ENCODE measurements at regions not wholly inside any gene's neighbourhood (a gene's known extent, or its start where the extent isn't known, plus 50 kb on each side); places are given as distances from the start of the nearest gene placed in this dataset.
"Not testable (repeated sequence)": the region's sequence is repeated elsewhere in the genome, so short reads cannot be mapped to it uniquely, and the experiment has no call there.

- DNase-seq (ENCODE audit: low read depth, low spot score), result no peak
Observed at GRCh38 chr6:43936476-43936875, 166.5 kb downstream of the VEGFA start.

- DNase-seq (ENCODE audit: low read depth, low spot score), result no peak
Observed at GRCh38 chr6:43935921-43936439, 166.0 kb downstream of the VEGFA start.

- no peak for DNase-seq (ENCODE audit: low read depth, low spot score)
Observed at GRCh38 chr6:43934803-43935602, 165.0 kb downstream of the VEGFA start.

GRCh38 chr6:43934183-43934802 lies 164.3 kb downstream of the VEGFA start:
- no peak for DNase-seq (ENCODE audit: low read depth, low spot score)

- DNase-seq (ENCODE audit: low read depth, low spot score), result peak; percentile 32
Observed at GRCh38 chr6:43933148-43933885, 163.3 kb downstream of the VEGFA start.

GRCh38 chr6:43932259-43933147 lies 162.5 kb downstream of the VEGFA start:
- DNase-seq (ENCODE audit: low read depth, low spot score), result no peak

- no peak for DNase-seq (ENCODE audit: low read depth, low spot score)
Observed at GRCh38 chr6:43931201-43931600, 161.2 kb downstream of the VEGFA start.

- DNase-seq (ENCODE audit: low read depth, low spot score), result no peak
Observed at GRCh38 chr6:43930440-43931154, 160.6 kb downstream of the VEGFA start.

- no peak for DNase-seq (ENCODE audit: low read depth, low spot score)
Observed at GRCh38 chr6:43929511-43929910, 159.5 kb downstream of the VEGFA start.

GRCh38 chr6:43927532-43928210 lies 157.7 kb downstream of the VEGFA start:
- no peak for DNase-seq (ENCODE audit: low read depth, low spot score)

- DNase-seq (ENCODE audit: low read depth, low spot score), result no peak
Observed at GRCh38 chr6:43926634-43927531, 156.9 kb downstream of the VEGFA start.

GRCh38 chr6:43925636-43926139 lies 155.7 kb downstream of the VEGFA start:
- not testable (repeated sequence) for DNase-seq (ENCODE audit: low read depth, low spot score)

GRCh38 chr6:43924222-43924702 lies 154.3 kb downstream of the VEGFA start:
- DNase-seq (ENCODE audit: low read depth, low spot score), result no peak

- DNase-seq (ENCODE audit: low read depth, low spot score), result no peak
Observed at GRCh38 chr6:43923376-43924221, 153.6 kb downstream of the VEGFA start.

GRCh38 chr6:43922426-43923375 lies 152.7 kb downstream of the VEGFA start:
- DNase-seq (ENCODE audit: low read depth, low spot score), result no peak

Measured in smooth muscle cell of the brain vasculature (primary cell).